ENCODE measurements at regions not wholly inside any gene's neighbourhood (a gene's known extent, or its start where the extent isn't known, plus 50 kb on each side); places are given as distances from the start of the nearest gene placed in this dataset.

DNA sequence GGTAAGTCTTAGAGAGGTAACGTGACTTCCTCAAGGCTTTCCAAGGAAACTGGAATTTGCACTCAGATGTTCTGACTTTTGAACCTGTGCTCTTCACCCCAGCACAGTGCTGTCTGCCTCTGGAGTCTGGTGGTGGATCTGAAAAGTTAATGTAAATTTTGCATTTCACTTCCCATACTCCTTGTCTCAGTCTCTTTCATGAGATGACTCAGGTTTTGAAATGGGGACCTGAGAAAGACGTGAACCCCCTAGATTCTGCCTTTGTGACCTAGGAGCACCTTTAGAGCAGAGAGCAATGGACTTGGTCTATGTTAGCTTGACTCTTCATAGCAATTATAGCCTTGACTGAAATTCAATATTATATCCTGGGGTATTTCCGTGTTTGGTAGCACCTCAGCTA is 223.0 kb downstream of the QKI start:
- Histone ChIP-seq H3K36me3 (no peaks in the 10 kb centered on the region), H3K27me3 (no peaks in the 10 kb centered on the region), H3K4me3 (ENCODE audit: low read depth, low read length) (no peak overlapping the region), H3K4me1 (no peaks in the 10 kb centered on the region), H3K9me3 (no peaks in the 10 kb centered on the region)
- TF ChIP-seq, protein P1, sequence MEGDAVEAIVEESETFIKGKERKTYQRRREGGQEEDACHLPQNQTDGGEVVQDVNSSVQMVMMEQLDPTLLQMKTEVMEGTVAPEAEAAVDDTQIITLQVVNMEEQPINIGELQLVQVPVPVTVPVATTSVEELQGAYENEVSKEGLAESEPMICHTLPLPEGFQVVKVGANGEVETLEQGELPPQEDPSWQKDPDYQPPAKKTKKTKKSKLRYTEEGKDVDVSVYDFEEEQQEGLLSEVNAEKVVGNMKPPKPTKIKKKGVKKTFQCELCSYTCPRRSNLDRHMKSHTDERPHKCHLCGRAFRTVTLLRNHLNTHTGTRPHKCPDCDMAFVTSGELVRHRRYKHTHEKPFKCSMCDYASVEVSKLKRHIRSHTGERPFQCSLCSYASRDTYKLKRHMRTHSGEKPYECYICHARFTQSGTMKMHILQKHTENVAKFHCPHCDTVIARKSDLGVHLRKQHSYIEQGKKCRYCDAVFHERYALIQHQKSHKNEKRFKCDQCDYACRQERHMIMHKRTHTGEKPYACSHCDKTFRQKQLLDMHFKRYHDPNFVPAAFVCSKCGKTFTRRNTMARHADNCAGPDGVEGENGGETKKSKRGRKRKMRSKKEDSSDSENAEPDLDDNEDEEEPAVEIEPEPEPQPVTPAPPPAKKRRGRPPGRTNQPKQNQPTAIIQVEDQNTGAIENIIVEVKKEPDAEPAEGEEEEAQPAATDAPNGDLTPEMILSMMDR (IDR thresholded peaks at IDR 0.05; ENCODE audit: low read depth, low read length) = no peak
- no peak for DNase-seq

DNA sequence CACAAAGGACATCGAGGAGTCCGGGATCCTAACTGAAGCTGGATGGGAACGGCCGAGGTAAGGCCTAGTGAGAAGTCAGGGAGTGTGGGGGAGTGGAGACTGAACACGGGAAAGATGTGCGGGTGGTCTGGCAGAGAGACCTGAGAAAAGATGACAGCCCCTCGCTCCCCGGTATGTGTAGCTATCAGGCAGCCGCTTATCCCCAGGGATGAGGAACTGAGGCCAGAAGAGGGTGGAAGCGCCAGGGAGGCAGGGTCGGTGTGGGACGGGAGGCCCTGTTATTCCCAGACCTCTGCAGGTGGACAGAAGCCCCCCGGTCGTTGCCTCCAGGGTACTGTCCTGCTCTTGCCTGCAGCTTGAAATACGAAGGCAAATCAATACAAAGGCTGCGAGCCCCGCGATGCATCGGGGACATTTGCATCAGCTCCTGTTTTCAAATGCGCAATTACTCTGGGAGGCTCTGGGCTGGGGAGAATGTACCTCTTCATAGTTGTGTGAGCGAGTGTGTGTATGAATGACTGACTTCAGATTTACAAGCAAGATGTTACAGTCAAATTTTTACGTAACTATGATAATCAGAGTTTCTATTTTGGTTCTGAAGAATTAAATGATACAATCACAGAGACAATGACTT is 221.3 kb downstream of the QKI start:
- Histone ChIP-seq H3K9me3 (no peaks in the 10 kb centered on the region), H3K4me3 (ENCODE audit: low read depth, low read length) (no peak overlapping the region), H3K27me3 (no peaks in the 10 kb centered on the region), H3K36me3 (no peaks in the 10 kb centered on the region), H3K4me1 (no peaks in the 10 kb centered on the region)
- no peak for DNase-seq
- TF ChIP-seq, protein P1 (IDR thresholded peaks at IDR 0.05; ENCODE audit: low read depth, low read length) = no peak

DNA sequence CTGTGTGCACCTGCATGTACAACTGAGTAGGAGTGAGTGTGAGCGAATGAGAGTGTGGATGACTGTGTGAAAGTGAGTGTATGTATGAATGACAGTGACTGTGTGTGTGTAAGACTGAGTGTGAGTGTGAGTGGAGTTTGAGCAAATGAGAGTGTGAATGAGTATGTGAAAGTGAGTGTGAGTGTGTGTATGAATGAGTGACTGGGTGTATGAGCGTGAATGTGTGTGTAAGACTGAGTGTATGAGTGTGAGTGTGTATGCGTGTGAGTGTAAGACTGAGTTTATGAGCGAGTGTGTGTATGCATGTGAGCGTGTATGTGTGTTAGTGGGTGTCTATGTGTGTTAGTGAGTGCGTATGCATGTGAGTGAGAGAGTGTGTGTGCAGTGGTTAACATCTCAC is 220.8 kb downstream of the QKI start:
- no peak for DNase-seq
- Histone ChIP-seq H3K4me3 (ENCODE audit: low read depth, low read length) (no peak overlapping the region), H3K4me1 (no peaks in the 10 kb centered on the region), H3K9me3 (no peaks in the 10 kb centered on the region), H3K27me3 (no peaks in the 10 kb centered on the region), H3K36me3 (no peaks in the 10 kb centered on the region)
- TF ChIP-seq, protein P1 (IDR thresholded peaks at IDR 0.05; ENCODE audit: low read depth, low read length) = no peak

DNA sequence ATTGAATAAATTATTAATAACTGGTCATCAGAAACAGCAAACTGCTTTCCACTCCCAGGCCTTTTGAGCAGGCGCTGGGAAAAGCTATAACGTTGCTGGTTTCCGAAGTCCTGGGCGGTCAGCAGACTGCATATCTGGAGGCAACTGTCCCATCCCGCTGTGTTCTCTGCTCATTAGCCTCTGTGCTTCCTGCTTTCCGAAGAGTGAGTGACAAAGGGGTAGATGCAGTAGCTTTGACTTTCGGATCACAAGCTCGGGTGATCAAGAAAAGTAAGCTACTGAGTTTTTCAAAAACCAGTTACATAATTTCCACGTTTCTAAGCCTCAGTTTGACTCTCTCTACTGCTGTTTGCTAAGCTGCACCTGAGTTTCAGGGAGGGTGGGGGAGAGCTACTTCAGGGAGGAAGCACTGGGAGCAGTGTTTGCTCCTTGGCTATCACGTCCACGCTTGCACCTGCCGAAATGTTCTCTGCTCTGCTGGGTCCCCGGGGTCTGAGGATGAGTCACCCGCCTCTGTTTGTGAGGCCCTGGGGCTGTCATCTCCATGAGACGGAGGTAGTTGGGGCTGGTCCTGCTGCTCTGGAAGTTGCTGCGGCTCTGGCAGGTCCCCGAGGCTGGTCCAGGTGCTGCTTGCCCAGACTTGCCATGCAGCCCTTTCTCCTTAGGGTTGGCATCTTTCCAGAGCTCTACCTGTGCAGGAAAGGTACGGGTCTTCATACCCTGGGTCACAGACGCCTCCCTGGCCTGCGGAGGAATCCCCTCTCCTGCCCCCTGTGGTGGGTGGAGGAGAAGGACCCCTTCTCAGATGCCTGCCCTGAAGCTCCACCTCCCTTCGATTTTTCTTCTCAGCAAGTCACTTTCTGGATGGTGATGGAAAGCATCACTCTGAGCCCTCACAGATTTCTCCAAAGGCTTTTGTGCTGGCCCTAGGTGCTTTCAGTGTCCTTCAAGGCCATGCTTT is 220.0 kb downstream of the QKI start:
- Histone ChIP-seq H3K4me3 (ENCODE audit: low read depth, low read length) (no peak overlapping the region), H3K36me3 (no peaks in the 10 kb centered on the region), H3K27me3 (no peaks in the 10 kb centered on the region), H3K9me3 (no peaks in the 10 kb centered on the region), H3K4me1 (no peaks in the 10 kb centered on the region)
- peak; percentile 68 for DNase-seq
- TF ChIP-seq, protein P1 (IDR thresholded peaks at IDR 0.05; ENCODE audit: low read depth, low read length) = peak; percentile 30

DNA sequence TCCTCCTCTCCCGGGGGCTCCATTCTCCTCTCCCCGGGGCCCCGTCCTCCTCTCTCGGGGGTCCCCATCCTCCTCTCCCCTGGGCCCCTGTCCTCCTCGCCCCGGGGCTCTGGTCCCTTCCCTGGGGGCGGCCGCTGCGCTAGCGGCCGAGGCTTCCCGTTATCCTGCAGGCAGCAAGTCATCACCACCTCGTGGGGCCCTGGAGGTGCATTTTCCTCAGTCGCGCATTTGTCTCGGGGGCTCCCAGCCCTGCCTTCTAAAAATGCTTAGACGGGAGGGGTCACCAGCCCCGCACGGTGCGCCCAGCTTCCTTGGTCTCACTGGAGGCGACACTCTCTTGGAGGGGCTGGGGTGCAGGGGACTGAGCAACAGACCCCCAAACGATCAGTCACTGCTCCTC is 216.5 kb downstream of the QKI start:
- DNase-seq = no peak
- TF ChIP-seq, protein P1 (IDR thresholded peaks at IDR 0.05; ENCODE audit: low read depth, low read length) = no peak
- no peaks in the 10 kb centered on the region for H3K27me3 ChIP-seq
- no peaks in the 10 kb centered on the region for H3K36me3 ChIP-seq
- no peaks in the 10 kb centered on the region for H3K4me1 ChIP-seq
- H3K9me3 ChIP-seq = no peaks in the 10 kb centered on the region
- no peak overlapping the region for H3K4me3 ChIP-seq (ENCODE audit: low read depth, low read length)

DNA sequence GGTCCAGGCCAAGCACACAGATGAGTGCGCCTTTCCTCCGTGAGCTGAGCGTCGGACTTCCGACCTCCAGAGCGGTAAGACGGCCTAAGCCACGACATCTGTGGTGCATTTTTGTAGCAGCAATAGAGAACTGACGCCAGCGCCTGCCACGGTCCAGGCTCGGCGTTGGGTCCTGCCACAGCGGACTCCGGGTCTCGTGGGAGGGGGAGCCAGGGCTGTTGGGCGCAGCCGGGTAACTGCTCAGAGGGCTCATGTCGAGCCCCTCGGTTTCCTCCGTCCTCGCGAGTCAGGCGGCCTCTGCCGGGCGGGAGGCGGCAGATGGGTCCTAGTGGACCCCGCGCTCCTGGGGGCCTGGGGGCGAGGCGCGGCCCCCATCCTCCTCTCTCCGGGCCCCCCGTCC is 216.1 kb downstream of the QKI start:
- DNase-seq = no peak
- no peak overlapping the region for H3K4me3 ChIP-seq (ENCODE audit: low read depth, low read length)
- no peaks in the 10 kb centered on the region for H3K4me1 ChIP-seq
- no peaks in the 10 kb centered on the region for H3K27me3 ChIP-seq
- H3K9me3 ChIP-seq = no peaks in the 10 kb centered on the region
- TF ChIP-seq, protein P1 (IDR thresholded peaks at IDR 0.05; ENCODE audit: low read depth, low read length) = no peak
- H3K36me3 ChIP-seq = no peaks in the 10 kb centered on the region
